ENCODE measurements at regions not wholly inside any gene's neighbourhood (a gene's known extent, or its start where the extent isn't known, plus 50 kb on each side); places are given as distances from the start of the nearest gene placed in this dataset.

- Histone ChIP-seq H3K36me3 (ENCODE audit: insufficient read depth, low read length, poor library complexity, severe bottlenecking) (no peaks in the 10 kb centered on the region), H3K4me1 (ENCODE audit: insufficient read depth, low read length, poor library complexity, severe bottlenecking) (no peaks in the 10 kb centered on the region), H3K27me3 (replicated peaks; ENCODE audit: insufficient read depth, low read depth, low read length, poor library complexity) (no peaks in the 10 kb centered on the region), H3K4me3 (ENCODE audit: low read depth, low read length, poor library complexity, severe bottlenecking) (no peak overlapping the region), H3K27ac (ENCODE audit: low read depth, low read length, poor library complexity, severe bottlenecking) (no peak overlapping the region), H3K9me3 (ENCODE audit: low read depth, low read length, poor library complexity, severe bottlenecking) (no peaks in the 10 kb centered on the region)
- BruUV-seq (replicated peaks) = no TSS peak
- ChIA-PET POLR2A (ENCODE audit: low non-redundant PET) (no interaction called here), CTCF (no interaction called here)
- intact Hi-C loops (cut with micrococcal nuclease; ENCODE audit: unreplicated experiment) = no loop called here
- TF ChIP-seq EZH2 (IDR thresholded peaks at IDR 0.05; ENCODE audit: borderline replicate concordance, low read depth, low read length, poor library complexity, severe bottlenecking) = no peak
- TF ChIP-seq CTCF (conservative IDR thresholded peaks at IDR 0.05; ENCODE audit: low read depth, low read length) = no peak
- DNase-seq (ENCODE audit: low spot score) = no peak
Observed at GRCh38 chr10:78764436-78764835, 304.3 kb upstream of the ZMIZ1 start.

GRCh38 chr10:78764846-78765430 is 303.8 kb upstream of the ZMIZ1 start:
- ChIA-PET CTCF (no interaction called here), POLR2A (ENCODE audit: low non-redundant PET) (no interaction called here)
- H3K36me3 ChIP-seq (ENCODE audit: insufficient read depth, low read length, poor library complexity, severe bottlenecking) = no peaks in the 10 kb centered on the region
- H3K27me3 ChIP-seq (replicated peaks; ENCODE audit: insufficient read depth, low read depth, low read length, poor library complexity) = no peaks in the 10 kb centered on the region
- H3K4me3 ChIP-seq (ENCODE audit: low read depth, low read length, poor library complexity, severe bottlenecking) = no peak overlapping the region
- no peak for TF ChIP-seq CTCF (conservative IDR thresholded peaks at IDR 0.05; ENCODE audit: low read depth, low read length)
- no peak for TF ChIP-seq EZH2 (IDR thresholded peaks at IDR 0.05; ENCODE audit: borderline replicate concordance, low read depth, low read length, poor library complexity, severe bottlenecking)
- intact Hi-C loops (cut with micrococcal nuclease; ENCODE audit: unreplicated experiment) = no loop called here
- no peak overlapping the region for H3K27ac ChIP-seq (ENCODE audit: low read depth, low read length, poor library complexity, severe bottlenecking)
- DNase-seq (ENCODE audit: low spot score) = no peak
- no peaks in the 10 kb centered on the region for H3K4me1 ChIP-seq (ENCODE audit: insufficient read depth, low read length, poor library complexity, severe bottlenecking)
- H3K9me3 ChIP-seq (ENCODE audit: low read depth, low read length, poor library complexity, severe bottlenecking) = no peaks in the 10 kb centered on the region
- BruUV-seq (replicated peaks) = no TSS peak

GRCh38 chr10:78765726-78766335 is 302.9 kb upstream of the ZMIZ1 start:
- CTCF ChIA-PET = no interaction called here
- DNase-seq (ENCODE audit: low spot score) = no peak
- no peaks in the 10 kb centered on the region for H3K9me3 ChIP-seq (ENCODE audit: low read depth, low read length, poor library complexity, severe bottlenecking)
- TF ChIP-seq EZH2 (IDR thresholded peaks at IDR 0.05; ENCODE audit: borderline replicate concordance, low read depth, low read length, poor library complexity, severe bottlenecking) = no peak
- TF ChIP-seq CTCF (conservative IDR thresholded peaks at IDR 0.05; ENCODE audit: low read depth, low read length) = no peak
- H3K4me1 ChIP-seq (ENCODE audit: insufficient read depth, low read length, poor library complexity, severe bottlenecking) = no peaks in the 10 kb centered on the region
- no TSS peak for BruUV-seq (replicated peaks)
- no peaks in the 10 kb centered on the region for H3K27me3 ChIP-seq (replicated peaks; ENCODE audit: insufficient read depth, low read depth, low read length, poor library complexity)
- H3K36me3 ChIP-seq (ENCODE audit: insufficient read depth, low read length, poor library complexity, severe bottlenecking) = no peaks in the 10 kb centered on the region
- no peak overlapping the region for H3K4me3 ChIP-seq (ENCODE audit: low read depth, low read length, poor library complexity, severe bottlenecking)
- POLR2A ChIA-PET (ENCODE audit: low non-redundant PET) = no interaction called here
- intact Hi-C loops (cut with micrococcal nuclease; ENCODE audit: unreplicated experiment) = no loop called here
- no peak overlapping the region for H3K27ac ChIP-seq (ENCODE audit: low read depth, low read length, poor library complexity, severe bottlenecking)
